AG08396 (cell line): ENCODE measurements at regions not wholly inside any gene's neighbourhood (a gene's known extent, or its start where the extent isn't known, plus 50 kb on each side); places are given as distances from the start of the nearest gene placed in this dataset.
"Not testable (repeated sequence)": the region's sequence is repeated elsewhere in the genome, so short reads cannot be mapped to it uniquely, and the experiment has no call there.

ENCODE experiments used
- DNase-seq: peaks from one replicate; pipeline ENCODE4 v3.0.0; 2012; ENCODE audit warnings: low spot score, mixed read lengths

DNA sequence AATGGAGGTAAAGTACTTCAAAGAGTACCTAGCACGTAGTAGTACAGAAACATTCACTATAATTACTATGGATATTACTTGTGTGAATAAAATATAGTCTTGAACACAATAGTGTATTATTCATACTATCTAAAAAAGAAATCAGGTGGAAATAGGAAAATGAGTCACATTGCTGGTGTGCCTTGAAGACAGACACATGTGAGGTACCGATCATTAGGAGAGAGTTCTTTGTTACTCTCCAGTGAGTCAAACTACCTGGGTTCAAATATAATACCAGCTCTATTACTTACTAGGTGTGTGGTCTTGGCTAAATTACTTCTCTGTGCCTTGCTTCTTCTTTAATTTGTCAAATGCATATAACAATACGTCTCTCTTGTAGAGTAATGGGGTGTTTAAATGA lies 50.8 kb upstream of the BEND6 start:
- no peak for DNase-seq

DNA sequence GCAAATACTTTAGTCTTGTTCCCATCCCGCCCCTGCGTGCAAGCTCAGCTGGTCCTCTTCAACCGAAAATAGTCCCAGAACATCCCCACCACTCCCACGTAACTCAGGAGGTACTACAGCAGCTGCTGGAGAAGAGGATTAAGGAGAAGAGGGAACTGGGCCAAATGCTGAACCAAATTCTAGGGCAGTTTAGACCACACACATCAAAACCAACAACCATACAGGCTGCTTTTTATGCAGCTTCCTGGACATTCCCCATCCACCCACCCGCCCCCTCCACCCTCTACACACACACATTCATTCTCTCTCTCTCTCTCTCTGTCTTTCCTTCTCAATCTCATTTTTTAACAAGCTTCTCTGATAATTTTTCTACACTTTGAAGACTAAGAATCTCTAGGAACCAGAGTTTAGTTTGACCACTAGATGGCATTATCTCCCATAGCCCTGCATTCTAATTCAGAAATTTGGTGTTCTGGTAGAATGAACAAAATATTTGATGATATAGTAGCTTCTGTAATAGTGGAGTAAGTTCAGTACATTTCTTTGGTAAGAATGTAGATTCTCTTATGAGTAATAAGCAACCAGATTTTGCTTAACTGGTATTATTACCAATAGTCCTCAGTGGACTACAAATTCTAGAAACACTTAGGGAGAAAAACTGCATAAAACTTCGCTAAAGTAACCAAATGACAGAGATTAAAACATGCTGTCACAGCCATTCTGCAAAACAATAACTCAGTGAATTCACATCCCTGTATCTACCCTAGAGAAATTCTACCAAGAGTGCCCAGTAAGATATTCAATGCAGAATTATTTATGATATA lies 52.1 kb upstream of the BEND6 start:
- DNase-seq, result peak; percentile 45

- DNase-seq, result no peak
Measured at GRCh38 chr6:56900784-56901183, 54.1 kb upstream of the BEND6 start.

- DNase-seq, result no peak
Measured at GRCh38 chr6:56899753-56900152, 55.2 kb upstream of the BEND6 start.

- peak; percentile 57 for DNase-seq
Measured at GRCh38 chr6:56899311-56899710, 55.6 kb upstream of the BEND6 start.

DNA sequence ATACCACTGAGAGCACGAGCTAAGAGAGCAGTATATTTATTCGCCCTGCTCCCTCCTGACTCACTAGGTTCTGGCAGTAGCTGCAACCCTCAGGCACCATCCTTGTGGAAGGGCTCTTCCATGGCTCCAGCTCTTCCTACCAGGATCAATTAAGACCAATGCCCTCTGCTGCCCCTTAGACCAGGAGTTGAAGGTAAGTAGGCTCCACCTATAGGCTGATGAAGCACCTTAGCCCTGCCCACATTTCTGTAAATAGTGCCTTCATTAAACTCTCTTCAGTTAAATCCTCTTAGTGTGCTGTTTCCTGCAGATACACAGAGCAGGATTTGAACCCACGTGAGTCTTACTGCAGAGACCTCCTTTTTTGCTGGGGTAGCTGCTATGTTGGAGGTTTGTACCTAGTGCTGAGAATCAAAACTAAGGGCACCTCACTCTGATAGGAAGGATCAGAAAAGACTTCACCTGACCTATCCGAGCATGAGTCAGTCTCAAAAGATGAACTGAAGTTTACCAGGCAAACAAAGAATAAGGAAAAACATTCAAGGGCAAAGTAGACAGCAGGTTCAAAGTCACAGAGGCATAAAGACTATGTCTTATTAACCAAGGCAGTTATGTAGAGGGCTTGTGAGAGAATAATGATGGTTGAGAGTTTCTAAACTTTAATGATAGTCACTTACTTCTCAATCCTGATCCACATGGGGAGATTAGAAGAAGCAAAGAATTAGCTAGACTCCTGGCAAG lies 56.9 kb upstream of the BEND6 start:
- no peak for DNase-seq

GRCh38 chr6:56891754-56892153 lies 63.2 kb upstream of the BEND6 start:
- DNase-seq, result peak; percentile 33

GRCh38 chr6:56890683-56891429 lies 64.1 kb upstream of the BEND6 start:
- DNase-seq, result peak; percentile 83

GRCh38 chr6:56890066-56890465 lies 64.8 kb upstream of the BEND6 start:
- DNase-seq, result no peak

DNA sequence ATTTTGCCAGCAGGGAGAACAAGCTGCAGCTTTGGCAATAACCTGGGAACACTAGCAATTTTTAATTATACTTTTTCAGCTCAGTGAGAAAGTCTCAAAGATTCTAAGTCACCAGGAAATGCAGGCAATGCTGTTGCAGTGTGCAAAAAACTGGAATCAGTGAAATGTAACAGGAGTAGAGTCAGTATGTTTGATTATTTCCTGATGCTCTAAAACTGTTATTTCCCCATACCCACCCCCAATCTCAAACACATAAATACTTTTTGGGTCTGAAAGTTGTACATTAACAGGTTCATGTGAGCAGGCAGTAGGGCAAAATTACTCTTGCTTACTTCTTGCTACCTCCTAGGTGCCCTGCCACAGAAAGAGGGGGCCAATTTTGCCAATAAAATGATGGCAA lies 65.4 kb upstream of the BEND6 start:
- no peak for DNase-seq

- DNase-seq, result no peak
Measured at GRCh38 chr6:56888687-56889086, 66.2 kb upstream of the BEND6 start.

DNA sequence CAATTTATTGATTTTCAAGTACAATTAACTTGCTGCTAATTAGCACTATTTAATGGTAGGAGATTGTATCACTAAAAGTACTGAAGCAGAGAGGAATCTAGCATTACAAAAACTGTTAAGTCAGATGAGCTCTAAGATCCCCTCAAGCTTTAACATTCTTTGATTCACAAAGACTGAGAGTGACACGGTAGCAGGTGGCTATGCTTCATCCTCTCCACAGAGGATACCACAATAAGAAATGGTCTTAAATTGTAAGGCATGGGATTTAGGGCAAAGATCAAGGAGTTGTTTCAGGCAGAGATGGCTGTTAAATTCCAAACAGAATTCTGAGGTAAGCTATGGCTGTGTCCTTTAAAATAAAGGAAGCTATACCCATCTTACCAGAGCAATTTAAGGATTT lies 67.8 kb upstream of the BEND6 start:
- no peak for DNase-seq

DNA sequence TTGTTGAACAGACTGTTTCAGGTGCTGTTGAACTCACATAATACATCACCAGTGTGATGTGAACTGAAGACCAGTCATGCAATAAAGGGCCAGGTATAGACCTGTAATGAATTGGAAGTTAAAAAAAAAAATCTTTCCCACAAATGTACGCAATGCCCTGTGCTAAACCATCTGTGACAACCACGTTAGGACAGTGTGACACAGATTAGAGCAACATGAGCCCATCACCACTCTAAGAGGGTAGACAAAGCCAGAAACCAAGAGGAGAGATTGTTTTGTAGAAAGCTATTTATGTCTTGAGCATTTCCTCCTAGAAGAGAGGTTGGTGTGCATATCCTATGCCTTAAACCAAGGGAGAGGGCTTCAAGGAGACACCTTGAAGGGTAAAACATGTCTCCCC lies 77.0 kb upstream of the BEND6 start:
- DNase-seq, result no peak

DNA sequence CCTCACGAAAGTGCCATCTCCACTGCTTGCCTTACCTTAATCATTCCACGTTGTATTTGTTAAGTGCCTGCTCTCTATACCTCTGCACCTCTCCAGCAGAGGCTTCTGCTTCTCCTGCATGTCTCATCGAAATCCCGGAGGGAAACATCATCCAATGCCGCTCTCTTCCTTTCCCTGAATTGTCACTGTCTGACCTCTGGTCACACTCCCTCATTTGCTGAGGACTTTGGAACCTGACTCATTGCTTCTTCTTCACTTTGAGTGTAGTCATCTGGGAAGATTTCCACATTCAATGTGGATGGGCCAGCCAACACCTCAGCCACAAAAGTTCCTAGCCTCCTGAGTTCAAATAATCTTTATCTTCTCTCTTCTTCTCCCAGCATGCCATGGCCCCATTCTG lies 78.9 kb upstream of the BEND6 start:
- DNase-seq, result no peak

GRCh38 chr6:56875523-56875922 lies 79.4 kb upstream of the BEND6 start:
- no peak for DNase-seq

DNA sequence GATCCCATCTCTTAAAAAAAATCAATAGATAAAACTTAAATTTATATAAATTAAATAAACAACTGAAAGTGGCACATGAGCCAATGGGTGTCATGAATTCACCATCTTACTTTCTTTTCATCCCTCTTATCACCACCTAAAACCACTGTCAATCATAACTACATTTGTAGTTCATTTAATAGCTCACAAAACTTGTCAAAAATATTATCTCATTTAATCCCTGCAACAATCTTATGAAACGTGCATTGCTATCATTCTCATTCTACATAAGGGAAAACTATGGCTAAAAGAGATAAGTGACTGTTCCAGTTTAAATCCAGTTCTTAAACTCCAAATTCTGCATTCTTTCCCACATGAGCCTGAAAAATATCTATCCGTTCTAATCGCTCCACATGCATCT lies 80.6 kb upstream of the BEND6 start:
- no peak for DNase-seq

GRCh38 chr6:56870053-56870452 lies 84.9 kb upstream of the BEND6 start:
- DNase-seq, result not testable (repeated sequence)

GRCh38 chr6:56869346-56869745 lies 85.6 kb upstream of the BEND6 start:
- DNase-seq, result no peak

DNA sequence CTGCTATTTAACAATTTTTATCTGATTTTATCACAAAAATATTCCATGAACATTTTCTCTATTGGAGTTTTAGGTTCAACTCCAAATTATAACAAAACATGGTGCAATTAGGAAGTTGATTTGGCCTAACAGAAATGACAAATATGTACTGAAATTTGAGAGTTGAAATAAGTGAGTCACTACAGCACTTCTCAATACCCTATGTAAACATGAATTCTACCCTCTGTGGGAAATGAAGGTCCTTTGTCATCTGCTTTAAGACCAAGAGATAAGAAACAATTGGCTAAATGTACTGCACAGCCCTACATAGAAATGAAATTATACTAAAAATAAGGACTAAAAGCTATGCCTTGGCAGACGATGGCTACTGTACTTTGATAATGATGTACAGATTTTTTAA lies 86.2 kb upstream of the BEND6 start:
- no peak for DNase-seq

DNA sequence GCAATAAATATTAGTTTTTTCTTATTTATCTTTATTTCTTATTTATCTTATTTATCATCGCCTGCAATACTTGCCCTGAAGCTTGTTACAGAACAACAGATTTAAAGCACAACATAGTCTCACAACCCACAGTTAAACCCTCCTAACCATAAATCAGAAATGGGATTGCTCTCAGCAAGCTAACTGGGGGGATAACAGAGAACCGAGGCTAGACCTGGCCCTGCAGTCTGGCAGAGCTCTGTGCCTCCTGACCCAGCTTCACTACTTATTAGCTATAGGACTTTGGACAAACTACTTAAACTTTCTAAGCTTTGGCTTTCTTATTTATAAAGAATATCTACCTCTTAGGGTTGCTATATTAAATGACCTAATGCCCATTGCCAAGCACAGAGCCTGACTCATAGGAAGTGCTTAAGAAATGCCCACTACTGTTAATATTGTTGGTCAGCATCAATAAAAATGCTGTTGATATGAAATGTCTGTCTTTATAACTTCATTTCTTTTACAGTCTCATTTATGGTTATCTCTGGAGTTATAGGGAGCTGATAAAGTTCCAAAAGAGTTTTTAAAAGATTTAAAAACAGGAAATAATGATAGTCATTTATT lies 87.9 kb upstream of the BEND6 start:
- no peak for DNase-seq

DNA sequence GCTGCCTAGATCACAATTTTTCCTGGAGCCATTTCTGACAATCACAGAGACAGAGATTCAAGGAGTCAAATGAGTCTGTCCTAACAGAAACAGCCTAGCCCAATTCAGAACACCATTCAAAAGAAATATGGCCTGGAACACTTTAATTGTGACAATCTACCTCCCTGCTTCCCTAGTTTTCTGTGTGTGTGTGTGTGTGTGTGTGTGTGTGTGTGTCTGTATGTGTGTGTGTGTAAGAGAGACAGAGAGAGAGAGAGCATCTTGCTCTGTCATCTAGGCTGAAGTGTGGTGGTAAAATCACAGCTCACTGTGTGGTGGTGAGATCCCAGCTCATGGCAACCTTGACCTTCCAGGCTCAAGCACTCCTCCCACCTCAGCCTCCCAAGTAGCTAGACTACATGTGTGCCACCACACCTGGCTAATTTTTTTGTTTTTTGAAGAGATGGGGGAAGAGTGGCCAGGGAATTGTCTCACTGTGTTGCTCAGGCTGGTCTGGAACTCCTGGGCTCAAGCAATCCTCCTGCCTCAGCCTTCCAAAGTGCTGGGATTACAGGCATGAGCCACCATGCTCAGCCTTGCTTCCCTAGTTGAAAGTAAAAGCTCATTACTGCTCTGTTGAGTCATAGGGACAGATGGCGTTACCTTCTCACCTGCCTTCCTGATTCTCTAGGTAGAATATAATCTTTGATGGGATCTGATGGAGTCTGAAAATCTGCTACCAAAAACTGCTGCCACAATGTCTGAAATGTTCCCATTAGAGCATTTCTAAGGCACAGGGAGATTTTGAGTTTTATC lies 89.6 kb upstream of the BEND6 start:
- DNase-seq, result no peak

GRCh38 chr6:56864171-56864616 lies 90.7 kb upstream of the BEND6 start:
- DNase-seq, result no peak
